OCI-LY7 (cell line): ENCODE measurements at regions not wholly inside any gene's neighbourhood (a gene's known extent, or its start where the extent isn't known, plus 50 kb on each side); places are given as distances from the start of the nearest gene placed in this dataset.

Experiments
- BruUV-seq: library from RNA; stranded (reverse); fragments of 400-500 nt; replicated peaks from 2 replicates; lab custom pipeline; 2021; lab: Mats Ljungman, UMichigan
- CTCF ChIA-PET: fragments of 300-600 bp; sonication (Branson Sonifier 250); formaldehyde crosslinking; loops from one replicate; lab custom pipeline; 2022; ENCODE audit warnings: antibody characterized with exemption; ENCODE audit not compliant: unreplicated experiment; lab: Charles Lee
- POLR2A ChIA-PET: fragments of 300-600 bp; sonication (Branson Sonifier 250); formaldehyde crosslinking; loops from one replicate; lab custom pipeline; 2022; ENCODE audit warnings: antibody characterized with exemption; lab: Charles Lee
- DNase-seq: peaks from one replicate; pipeline ENCODE4 v3.0.0-alpha.2; 2015; ENCODE audit warnings: low spot score
- H2AFZ ChIP-seq: fragments of 200-600 bp; sonication (generic), shearing (Covaris generic); 2 replicates; pipeline ENCODE4 v1.6.1; 2014; ENCODE audit warnings: mild to moderate bottlenecking, antibody characterized with exemption, low read length, moderate library complexity
- H3K27ac ChIP-seq: fragments of 200-600 bp; sonication (generic); 2 replicates; pipeline ENCODE4 v1.5.1; 2014; ENCODE audit warnings: mixed run types, low read depth, mild to moderate bottlenecking, moderate library complexity, low read length, inconsistent platforms; ENCODE audit not compliant: poor library complexity, severe bottlenecking
- H3K36me3 ChIP-seq: fragments of 200-600 bp; sonication (generic); 2 replicates; pipeline ENCODE4 v1.6.1; 2014; ENCODE audit warnings: mild to moderate bottlenecking, antibody characterized with exemption, low read length, moderate library complexity, mixed read lengths; ENCODE audit not compliant: insufficient read depth
- H3K4me1 ChIP-seq: fragments of 200-600 bp; sonication (generic); 2 replicates; pipeline ENCODE4 v1.5.1; 2014; ENCODE audit warnings: mild to moderate bottlenecking, low read length; ENCODE audit not compliant: insufficient read depth, poor library complexity, severe bottlenecking
- H3K4me2 ChIP-seq: fragments of 200-600 bp; sonication (generic); 2 replicates; pipeline ENCODE4 v1.6.1; 2014; ENCODE audit warnings: mild to moderate bottlenecking, low read length
- H3K4me3 ChIP-seq: fragments of 200-600 bp; sonication (generic); 2 replicates; pipeline ENCODE4 v1.5.1; 2014; ENCODE audit warnings: mild to moderate bottlenecking, low read depth, low read length; ENCODE audit not compliant: poor library complexity, severe bottlenecking
- H3K79me2 ChIP-seq: fragments of 200-600 bp; sonication (generic); 2 replicates; pipeline ENCODE4 v1.6.1; 2016; ENCODE audit warnings: low read depth, mild to moderate bottlenecking, low read length, moderate library complexity, mixed read lengths; ENCODE audit not compliant: insufficient read depth
- H3K9me2 ChIP-seq: fragments of 200-600 bp; sonication (generic); 2 replicates; pipeline ENCODE4 v1.6.1; 2016; ENCODE audit warnings: mild to moderate bottlenecking, low read length, mixed read lengths; ENCODE audit not compliant: insufficient read depth
- H3K9me3 ChIP-seq: fragments of 200-600 bp; sonication (generic); 2 replicates; pipeline ENCODE4 v1.6.1; 2014; ENCODE audit warnings: mild to moderate bottlenecking, mixed run types, low read length, mixed read lengths
- H4K20me1 ChIP-seq: fragments of 200-600 bp; sonication (generic); 2 replicates; pipeline ENCODE4 v1.6.1; 2014; ENCODE audit warnings: mild to moderate bottlenecking, antibody characterized with exemption, low read length, moderate library complexity, mixed read lengths; ENCODE audit not compliant: insufficient read depth
- CTCF ChIP-seq: fragments of 200-600 bp; sonication (generic); conservative IDR thresholded peaks from 2 replicates; pipeline ENCODE4 v1.5.1; 2014; ENCODE audit warnings: mild to moderate bottlenecking, antibody characterized with exemption, low read length, moderate library complexity, mixed read lengths
- EZH2phosphoT487 ChIP-seq: fragments of 200-600 bp; sonication (generic); IDR thresholded peaks from 2 replicates; pipeline ENCODE4 v1.6.1; 2018; ENCODE audit warnings: low read depth, borderline replicate concordance, mild to moderate bottlenecking, mixed run types, antibody characterized with exemption, low read length, moderate library complexity, mixed read lengths
- intact Hi-C: fragments of 100-400 bp; cut with micrococcal nuclease; formaldehyde crosslinking; loops from one replicate; pipeline ENCODE4 v1.10.0; 2022; ENCODE audit not compliant: unreplicated experiment

- H2AFZ ChIP-seq = no peak overlapping the region
- H3K9me3 ChIP-seq = no peaks in the 10 kb centered on the region
- no TSS peak for BruUV-seq
- ChIA-PET CTCF (no interaction called here), POLR2A (interaction anchor here (0.6 kb wide), 1 partner anchor 1221 kb away, joined by 5 read pairs; no protein-coding TSS in a partner anchor)
- no peaks in the 10 kb centered on the region for H3K79me2 ChIP-seq
- no peaks in the 10 kb centered on the region for H3K9me2 ChIP-seq
- DNase-seq = no peak
- intact Hi-C loops = no loop called here
- H3K4me1 ChIP-seq = no peaks in the 10 kb centered on the region
- no peak overlapping the region for H3K4me3 ChIP-seq
- H3K36me3 ChIP-seq = no peaks in the 10 kb centered on the region
- no peak for TF ChIP-seq CTCF
- TF ChIP-seq EZH2phosphoT487 = no peak
- no peak overlapping the region for H3K4me2 ChIP-seq
- no peak overlapping the region for H3K27ac ChIP-seq
- H4K20me1 ChIP-seq = no peaks in the 10 kb centered on the region
Observed at GRCh38 chr14:53327716-53328115, 174.6 kb upstream of the DDHD1 start.

GRCh38 chr14:53325176-53325806, 172.2 kb upstream of the DDHD1 start:
- Histone ChIP-seq H3K9me3 (no peaks in the 10 kb centered on the region), H3K79me2 (no peaks in the 10 kb centered on the region), H3K27ac (no peak overlapping the region), H3K36me3 (no peaks in the 10 kb centered on the region), H4K20me1 (no peaks in the 10 kb centered on the region), H3K4me3 (no peak overlapping the region), H3K9me2 (no peaks in the 10 kb centered on the region), H2AFZ (no peak overlapping the region), H3K4me1 (no peaks in the 10 kb centered on the region), H3K4me2 (no peak overlapping the region)
- BruUV-seq = no TSS peak
- intact Hi-C loops = loop anchor here (2.0 kb wide), 1 partner anchor 28 kb away; no protein-coding TSS in a partner anchor
- TF ChIP-seq EZH2phosphoT487 (no peak), CTCF (peak; percentile 74)
- POLR2A ChIA-PET = interaction anchor here (0.5 to 1.4 kb wide), 3 partner anchors 253 to 440 kb away, joined by 3 to 10 read pairs (median 3); no protein-coding TSS in a partner anchor
- CTCF ChIA-PET = no interaction called here
- DNase-seq = peak; percentile 27

- H3K9me3 ChIP-seq = no peaks in the 10 kb centered on the region
- H3K27ac ChIP-seq = no peak overlapping the region
- no peaks in the 10 kb centered on the region for H3K79me2 ChIP-seq
- intact Hi-C loops = no loop called here
- no peak overlapping the region for H3K4me2 ChIP-seq
- no peak for DNase-seq
- H3K4me1 ChIP-seq = no peaks in the 10 kb centered on the region
- H2AFZ ChIP-seq = no peak overlapping the region
- TF ChIP-seq CTCF = no peak
- no peak for TF ChIP-seq EZH2phosphoT487
- ChIA-PET POLR2A (interaction anchor here (0.8 kb wide), 1 partner anchor 39 kb away, joined by 3 read pairs; no protein-coding TSS in a partner anchor), CTCF (no interaction called here)
- no TSS peak for BruUV-seq
- no peaks in the 10 kb centered on the region for H3K9me2 ChIP-seq
- no peaks in the 10 kb centered on the region for H4K20me1 ChIP-seq
- H3K4me3 ChIP-seq = no peak overlapping the region
- H3K36me3 ChIP-seq = no peaks in the 10 kb centered on the region
Observed at GRCh38 chr14:53316504-53316903, 163.4 kb upstream of the DDHD1 start.
